Suprapubic skin (tissue), 3 donors: ENCODE measurements at regions not wholly inside any gene's neighbourhood (a gene's known extent, or its start where the extent isn't known, plus 50 kb on each side); places are given as distances from the start of the nearest gene placed in this dataset.

ENCODE experiments used
- EP300 ChIP-seq: sonication (generic); formaldehyde crosslinking; IDR thresholded peaks from one replicate; pipeline ENCODE4 v1.6.1; 2017; ENCODE audit warnings: antibody characterized with exemption
- TF ChIP-seq, protein P1 (sequence below), 2 donors: fragments of 200-600 bp in 1 of 2; fragments of 450-650 bp in 1 of 2; sonication (generic) in 1 of 2; IDR thresholded peaks; one replicate each; pipeline ENCODE4 v1.5.1; 2016 to 2019; ENCODE audit warnings: antibody characterized with exemption in 2 of 2, mild to moderate bottlenecking in 1 of 2, moderate library complexity in 1 of 2

DNA sequence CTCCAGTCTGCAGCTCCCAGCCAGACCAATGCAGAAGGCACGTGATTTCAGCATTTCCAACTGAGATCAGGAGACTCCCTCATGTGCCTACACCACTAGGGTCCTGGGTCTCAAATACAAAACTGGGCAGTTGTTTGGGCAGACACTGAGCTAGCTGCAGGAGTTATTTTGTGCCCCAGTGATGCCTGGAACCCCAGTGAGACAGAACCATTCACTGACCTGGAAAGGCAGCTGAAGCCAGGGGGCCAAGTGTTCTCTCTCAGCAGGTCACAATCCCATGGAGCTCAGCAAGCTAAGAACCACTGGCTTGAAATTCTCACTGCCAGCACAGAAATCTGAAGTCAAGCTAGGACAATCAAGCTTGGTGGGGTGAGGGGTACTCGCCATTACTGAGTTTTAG is 111.7 kb upstream of the TNFSF4 start:
- TF ChIP-seq, protein P1, sequence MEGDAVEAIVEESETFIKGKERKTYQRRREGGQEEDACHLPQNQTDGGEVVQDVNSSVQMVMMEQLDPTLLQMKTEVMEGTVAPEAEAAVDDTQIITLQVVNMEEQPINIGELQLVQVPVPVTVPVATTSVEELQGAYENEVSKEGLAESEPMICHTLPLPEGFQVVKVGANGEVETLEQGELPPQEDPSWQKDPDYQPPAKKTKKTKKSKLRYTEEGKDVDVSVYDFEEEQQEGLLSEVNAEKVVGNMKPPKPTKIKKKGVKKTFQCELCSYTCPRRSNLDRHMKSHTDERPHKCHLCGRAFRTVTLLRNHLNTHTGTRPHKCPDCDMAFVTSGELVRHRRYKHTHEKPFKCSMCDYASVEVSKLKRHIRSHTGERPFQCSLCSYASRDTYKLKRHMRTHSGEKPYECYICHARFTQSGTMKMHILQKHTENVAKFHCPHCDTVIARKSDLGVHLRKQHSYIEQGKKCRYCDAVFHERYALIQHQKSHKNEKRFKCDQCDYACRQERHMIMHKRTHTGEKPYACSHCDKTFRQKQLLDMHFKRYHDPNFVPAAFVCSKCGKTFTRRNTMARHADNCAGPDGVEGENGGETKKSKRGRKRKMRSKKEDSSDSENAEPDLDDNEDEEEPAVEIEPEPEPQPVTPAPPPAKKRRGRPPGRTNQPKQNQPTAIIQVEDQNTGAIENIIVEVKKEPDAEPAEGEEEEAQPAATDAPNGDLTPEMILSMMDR (IDR thresholded peaks at IDR 0.05), result no peak
- TF ChIP-seq EP300, result no peak
